Tibial nerve (tissue), 4 donors: ENCODE measurements at regions not wholly inside any gene's neighbourhood (a gene's known extent, or its start where the extent isn't known, plus 50 kb on each side); places are given as distances from the start of the nearest gene placed in this dataset.

Experiments used
- EP300 ChIP-seq, 2 donors: sonication (generic); formaldehyde crosslinking; IDR thresholded peaks; one replicate each; pipeline ENCODE4 v1.6.1; 2017; ENCODE audit warnings: antibody characterized with exemption in 2 of 2, mild to moderate bottlenecking in 1 of 2
- POLR2A ChIP-seq, 2 donors: fragments of 450-650 bp; IDR thresholded peaks; one replicate each; pipeline ENCODE4 v1.6.1; 2017; ENCODE audit warnings: antibody characterized with exemption in 2 of 2, mild to moderate bottlenecking in 2 of 2, moderate library complexity in 2 of 2
- TF ChIP-seq, protein P1 (sequence below), 5 experiments: fragments of 200-600 bp in 3 of 5; fragments of 450-650 bp in 2 of 5; sonication (generic) in 3 of 5; IDR thresholded peaks; one replicate each; pipeline ENCODE4 v1.5.1; 2016 to 2019; ENCODE audit warnings: antibody characterized with exemption in 5 of 5, mild to moderate bottlenecking in 3 of 5, moderate library complexity in 2 of 5

GRCh38 chr9:82082563-82082962 lies 94.0 kb downstream of the SPATA31D1 start:
- no peak for TF ChIP-seq POLR2A (IDR thresholded peaks at IDR 0.05)
- TF ChIP-seq, protein P1, sequence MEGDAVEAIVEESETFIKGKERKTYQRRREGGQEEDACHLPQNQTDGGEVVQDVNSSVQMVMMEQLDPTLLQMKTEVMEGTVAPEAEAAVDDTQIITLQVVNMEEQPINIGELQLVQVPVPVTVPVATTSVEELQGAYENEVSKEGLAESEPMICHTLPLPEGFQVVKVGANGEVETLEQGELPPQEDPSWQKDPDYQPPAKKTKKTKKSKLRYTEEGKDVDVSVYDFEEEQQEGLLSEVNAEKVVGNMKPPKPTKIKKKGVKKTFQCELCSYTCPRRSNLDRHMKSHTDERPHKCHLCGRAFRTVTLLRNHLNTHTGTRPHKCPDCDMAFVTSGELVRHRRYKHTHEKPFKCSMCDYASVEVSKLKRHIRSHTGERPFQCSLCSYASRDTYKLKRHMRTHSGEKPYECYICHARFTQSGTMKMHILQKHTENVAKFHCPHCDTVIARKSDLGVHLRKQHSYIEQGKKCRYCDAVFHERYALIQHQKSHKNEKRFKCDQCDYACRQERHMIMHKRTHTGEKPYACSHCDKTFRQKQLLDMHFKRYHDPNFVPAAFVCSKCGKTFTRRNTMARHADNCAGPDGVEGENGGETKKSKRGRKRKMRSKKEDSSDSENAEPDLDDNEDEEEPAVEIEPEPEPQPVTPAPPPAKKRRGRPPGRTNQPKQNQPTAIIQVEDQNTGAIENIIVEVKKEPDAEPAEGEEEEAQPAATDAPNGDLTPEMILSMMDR (IDR thresholded peaks at IDR 0.05) = no peak
- TF ChIP-seq EP300 (IDR thresholded peaks at IDR 0.05) = no peak
